Duodenal mucosa (tissue), 2 donors: ENCODE measurements at regions not wholly inside any gene's neighbourhood (a gene's known extent, or its start where the extent isn't known, plus 50 kb on each side); places are given as distances from the start of the nearest gene placed in this dataset.
"Not testable (repeated sequence)": the region's sequence is repeated elsewhere in the genome, so short reads cannot be mapped to it uniquely, and the experiment has no call there.

Experiments used
- H3K27ac ChIP-seq: one replicate; pipeline ENCODE4 v1.7.0; 2013; ENCODE audit warnings: low read depth, low read length
- H3K27me3 ChIP-seq, 2 donors: one replicate each; pipeline ENCODE4 v1.7.0; 2013; ENCODE audit warnings: low read length in 2 of 2, control low read depth in 1 of 2; ENCODE audit not compliant: insufficient read depth in 2 of 2, control insufficient read depth in 1 of 2
- H3K36me3 ChIP-seq, 2 donors: one replicate each; pipeline ENCODE4 v1.7.0; 2013; ENCODE audit warnings: low read length in 2 of 2, control low read depth in 1 of 2; ENCODE audit not compliant: insufficient read depth in 2 of 2, control insufficient read depth in 1 of 2
- H3K4me1 ChIP-seq, 2 donors: one replicate each; pipeline ENCODE4 v1.7.0; 2013; ENCODE audit warnings: low read length in 2 of 2, control low read depth in 1 of 2; ENCODE audit not compliant: insufficient read depth in 2 of 2, control insufficient read depth in 1 of 2
- H3K4me3 ChIP-seq, 2 donors: one replicate each; pipeline ENCODE4 v1.7.0; 2013; ENCODE audit warnings: low read length in 2 of 2, low read depth in 1 of 2
- H3K9ac ChIP-seq, 2 donors: one replicate each; pipeline ENCODE4 v1.7.0; 2013; ENCODE audit warnings: low read length in 2 of 2, low read depth in 1 of 2
- H3K9me3 ChIP-seq, 2 donors: one replicate each; pipeline ENCODE4 v1.7.0; 2013; ENCODE audit warnings: low read length in 2 of 2, control low read depth in 1 of 2; ENCODE audit not compliant: control insufficient read depth in 1 of 2

- Histone ChIP-seq H3K27ac (no peak overlapping the region), H3K27me3 (no peaks in the 10 kb centered on the region), H3K36me3 (no peaks in the 10 kb centered on the region), H3K9me3 (no peaks in the 10 kb centered on the region), H3K9ac (no peak overlapping the region), H3K4me1 (no peaks in the 10 kb centered on the region), H3K4me3 (no peak overlapping the region)
Observed at GRCh38 chr14:37813732-37814131, 218.3 kb downstream of the TTC6 start.

DNA sequence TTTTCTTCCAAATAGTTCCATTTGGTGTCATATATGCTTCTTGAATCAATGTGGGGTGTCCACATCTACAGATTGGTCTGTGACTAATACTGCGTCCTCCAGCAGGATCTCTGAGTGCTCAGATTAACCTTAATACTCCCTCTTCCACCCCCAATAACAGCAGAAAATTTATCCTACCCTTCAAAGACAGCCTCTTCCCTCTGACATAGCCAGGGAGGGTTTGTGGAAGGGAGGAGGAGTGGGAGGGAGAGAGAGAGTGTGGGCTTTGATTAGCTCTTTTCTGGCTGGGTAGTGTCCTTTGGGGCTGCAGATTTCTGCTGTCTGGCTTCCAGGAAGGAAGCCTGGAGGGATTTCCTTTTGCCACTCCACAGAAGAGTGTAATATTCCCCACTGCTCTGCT lies 220.7 kb downstream of the TTC6 start:
- no peaks in the 10 kb centered on the region for H3K9me3 ChIP-seq
- no peak overlapping the region for H3K9ac ChIP-seq
- H3K27ac ChIP-seq = no peak overlapping the region
- no peaks in the 10 kb centered on the region for H3K27me3 ChIP-seq
- H3K36me3 ChIP-seq = no peaks in the 10 kb centered on the region
- H3K4me1 ChIP-seq = no peaks in the 10 kb centered on the region
- H3K4me3 ChIP-seq = no peak overlapping the region

- Histone ChIP-seq H3K9ac (no peak overlapping the region), H3K4me3 (no peak overlapping the region), H3K27ac (no peak overlapping the region), H3K4me1 (no peaks in the 10 kb centered on the region), H3K36me3 (no peaks in the 10 kb centered on the region), H3K9me3 (no peaks in the 10 kb centered on the region), H3K27me3 (no peaks in the 10 kb centered on the region)
Observed at GRCh38 chr14:37816743-37817295, 221.4 kb downstream of the TTC6 start.

- Histone ChIP-seq H3K27ac (no peak overlapping the region), H3K36me3 (no peaks in the 10 kb centered on the region), H3K4me3 (no peak overlapping the region), H3K4me1 (no peaks in the 10 kb centered on the region), H3K9me3 (no peaks in the 10 kb centered on the region), H3K27me3 (no peaks in the 10 kb centered on the region), H3K9ac (no peak overlapping the region)
Observed at GRCh38 chr14:37819155-37820015, 224.0 kb downstream of the TTC6 start.

- H3K9me3 ChIP-seq, H3K9ac ChIP-seq, H3K27ac ChIP-seq, H3K36me3 ChIP-seq, H3K4me1 ChIP-seq, H3K4me3 ChIP-seq, H3K27me3 ChIP-seq: not testable (repeated sequence)
Observed at GRCh38 chr14:37820810-37821209, 225.4 kb downstream of the TTC6 start.

DNA sequence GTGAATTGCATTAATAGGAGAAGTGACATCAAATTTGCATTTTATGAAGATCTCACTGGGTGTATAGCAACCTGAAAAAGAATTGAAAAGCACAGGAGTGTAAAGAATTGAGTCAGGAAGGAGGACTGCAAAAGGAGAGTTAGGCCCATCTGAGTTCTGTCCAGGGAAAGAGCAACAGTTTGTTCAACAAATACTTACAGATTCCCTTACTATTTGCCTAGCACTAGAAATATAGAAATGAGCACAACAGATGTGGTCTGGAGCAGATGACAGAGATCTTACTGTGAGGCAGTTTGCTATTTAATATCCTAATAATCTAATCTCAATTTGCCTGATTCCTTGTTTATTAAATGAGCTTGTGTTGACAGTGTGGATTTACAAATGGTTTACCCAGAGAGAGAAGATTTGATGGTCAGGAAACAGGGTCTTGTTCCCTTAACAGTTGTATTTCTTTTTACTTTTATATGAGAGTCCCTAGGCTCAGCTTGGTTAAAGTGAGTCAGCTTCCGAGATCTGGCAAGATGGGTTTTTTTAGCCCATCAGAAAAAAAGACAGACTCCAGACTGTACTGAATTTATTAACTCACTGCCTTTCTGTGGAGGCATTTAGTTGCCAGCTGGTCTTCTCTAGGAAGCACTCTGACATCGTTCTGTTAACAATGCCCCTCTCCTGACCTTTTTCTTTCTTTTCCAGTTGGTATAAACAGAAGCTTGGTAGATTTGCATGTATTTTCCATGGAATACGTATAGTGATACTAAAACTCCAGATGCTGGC lies 229.7 kb downstream of the TTC6 start:
- Histone ChIP-seq H3K9me3 (no peaks in the 10 kb centered on the region), H3K27ac (no peak overlapping the region)

GRCh38 chr14:37826869-37827268 lies 231.4 kb downstream of the TTC6 start:
- H3K27me3 ChIP-seq = no peaks in the 10 kb centered on the region
- no peaks in the 10 kb centered on the region for H3K4me1 ChIP-seq
- peaks cover 3 to 6% of the 10 kb centered on the region in 2 donors for H3K9me3 ChIP-seq
- H3K4me3 ChIP-seq = no peak overlapping the region
- no peak overlapping the region for H3K9ac ChIP-seq
- H3K36me3 ChIP-seq = no peaks in the 10 kb centered on the region
- H3K27ac ChIP-seq = no peak overlapping the region

More for the DNA sequence above, 229.7 kb downstream of the TTC6 start:
- Histone ChIP-seq H3K27me3 (no peaks in the 10 kb centered on the region), H3K9ac (no peak overlapping the region), H3K36me3 (no peaks in the 10 kb centered on the region), H3K4me3 (no peak overlapping the region), H3K4me1 (no peaks in the 10 kb centered on the region)

DNA sequence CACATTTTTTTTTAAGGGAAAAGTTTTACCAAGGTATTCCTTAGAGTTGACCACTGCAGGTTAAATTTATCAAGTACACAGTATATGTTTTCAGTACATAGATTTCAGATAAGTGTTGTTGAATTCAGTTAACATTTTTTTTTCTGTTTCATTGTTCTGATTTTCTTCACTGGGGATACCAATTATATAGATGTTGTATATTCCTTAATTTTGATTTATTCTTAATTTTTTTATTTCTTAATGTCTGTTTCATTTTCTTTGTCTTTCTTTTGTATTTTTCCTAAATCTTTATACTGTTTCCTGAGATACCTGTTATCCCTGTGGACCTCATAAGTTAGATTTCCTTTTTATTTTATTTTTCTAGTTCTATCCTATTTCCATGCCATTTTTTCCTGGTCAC lies 234.8 kb downstream of the TTC6 start:
- no peak overlapping the region for H3K27ac ChIP-seq
- peaks cover 6% of the 10 kb centered on the region in 2 donors for H3K9me3 ChIP-seq
- H3K27me3 ChIP-seq = no peaks in the 10 kb centered on the region
- no peaks in the 10 kb centered on the region for H3K36me3 ChIP-seq
- no peaks in the 10 kb centered on the region for H3K4me1 ChIP-seq
- H3K4me3 ChIP-seq = no peak overlapping the region
- no peak overlapping the region for H3K9ac ChIP-seq

- H3K36me3 ChIP-seq = no peaks in the 10 kb centered on the region
- H3K27ac ChIP-seq = no peak overlapping the region
- no peak overlapping the region for H3K9ac ChIP-seq
- no peak overlapping the region for H3K4me3 ChIP-seq
- H3K9me3 ChIP-seq = peaks cover 6% of the 10 kb centered on the region in 2 donors
- no peaks in the 10 kb centered on the region for H3K27me3 ChIP-seq
- H3K4me1 ChIP-seq = no peaks in the 10 kb centered on the region
Observed at GRCh38 chr14:37834275-37834674, 238.8 kb downstream of the TTC6 start.

DNA sequence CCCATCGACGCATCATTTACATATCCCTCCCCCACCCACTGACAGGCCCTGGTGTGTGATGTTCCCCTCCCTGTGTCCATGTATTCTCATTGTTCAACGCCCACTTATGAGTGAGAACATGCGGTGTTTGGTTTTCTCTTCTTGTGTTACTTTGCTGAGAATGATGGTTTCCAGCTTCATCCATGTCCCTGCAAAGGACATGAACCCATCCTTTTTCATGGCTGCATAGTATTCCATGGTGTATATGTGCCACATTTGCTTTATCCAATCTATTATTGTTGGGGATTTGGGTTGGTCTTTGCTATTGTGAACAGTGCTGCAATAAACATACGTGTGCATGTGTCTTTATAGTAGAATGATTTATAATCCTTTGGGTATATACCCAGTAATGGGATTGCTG lies 243.3 kb downstream of the TTC6 start:
- not testable (repeated sequence) for H3K4me3 ChIP-seq, H3K4me1 ChIP-seq, H3K9ac ChIP-seq, H3K27ac ChIP-seq, H3K27me3 ChIP-seq, H3K9me3 ChIP-seq, H3K36me3 ChIP-seq
